WERI-Rb-1 (cell line): ENCODE measurements at regions not wholly inside any gene's neighbourhood (a gene's known extent, or its start where the extent isn't known, plus 50 kb on each side); places are given as distances from the start of the nearest gene placed in this dataset.
A peak's percentile ranks its signal among the peaks of the same experiment; 100 is the strongest.

ENCODE experiments used
- DNase-seq: peaks from one replicate; pipeline ENCODE4 v3.0.0-alpha.2; 2020
- H3K27ac ChIP-seq: fragments of 250-450 bp; sonication (Bioruptor Pico); 2 replicates; pipeline ENCODE4 v1.5.1; 2020; ENCODE audit warnings: mild to moderate bottlenecking, moderate library complexity
- H3K27me3 ChIP-seq: fragments of 250-450 bp; sonication (Bioruptor Pico); 2 replicates; pipeline ENCODE4 v1.5.1; 2021; ENCODE audit warnings: mild to moderate bottlenecking, low read depth, moderate library complexity; ENCODE audit not compliant: insufficient read depth, severe bottlenecking
- H3K36me3 ChIP-seq: fragments of 250-450 bp; sonication (Bioruptor Pico); 2 replicates; pipeline ENCODE4 v1.5.1; 2020; ENCODE audit warnings: mild to moderate bottlenecking, moderate library complexity
- H3K4me3 ChIP-seq: 2 replicates; pipeline ENCODE4 v1.5.1; 2011; ENCODE audit warnings: low read depth, mild to moderate bottlenecking, control low read depth, low read length
- H3K9me3 ChIP-seq: fragments of 250-450 bp; sonication (Bioruptor Pico); 2 replicates; pipeline ENCODE4 v1.5.1; 2021; ENCODE audit warnings: mild to moderate bottlenecking, moderate library complexity; ENCODE audit not compliant: severe bottlenecking
- CTCF ChIP-seq: IDR thresholded peaks from 2 replicates; pipeline ENCODE4 v1.5.1; 2011; ENCODE audit warnings: low read depth, mild to moderate bottlenecking, control low read depth, inconsistent platforms, low read length

- TF ChIP-seq CTCF, result no peak
- no peak overlapping the region for H3K4me3 ChIP-seq
- H3K36me3 ChIP-seq, result no peaks in the 10 kb centered on the region
- no peaks in the 10 kb centered on the region for H3K27me3 ChIP-seq
- no peak overlapping the region for H3K27ac ChIP-seq
- no peak for DNase-seq
- H3K9me3 ChIP-seq, result no peaks in the 10 kb centered on the region
Observed at GRCh38 chr6:44563397-44563796, 175.9 kb downstream of the CDC5L start.

GRCh38 chr6:44564906-44565524, 177.5 kb downstream of the CDC5L start:
- DNase-seq, result no peak
- no peaks in the 10 kb centered on the region for H3K36me3 ChIP-seq
- TF ChIP-seq CTCF, result no peak
- no peaks in the 10 kb centered on the region for H3K27me3 ChIP-seq
- no peaks in the 10 kb centered on the region for H3K9me3 ChIP-seq
- no peak overlapping the region for H3K27ac ChIP-seq
- no peak overlapping the region for H3K4me3 ChIP-seq

- Histone ChIP-seq H3K4me3 (no peak overlapping the region), H3K27ac (no peak overlapping the region), H3K9me3 (no peaks in the 10 kb centered on the region), H3K27me3 (no peaks in the 10 kb centered on the region), H3K36me3 (no peaks in the 10 kb centered on the region)
- no peak for TF ChIP-seq CTCF
- no peak for DNase-seq
Observed at GRCh38 chr6:44567406-44567805, 179.9 kb downstream of the CDC5L start.

- no peak for DNase-seq
- no peaks in the 10 kb centered on the region for H3K9me3 ChIP-seq
- no peaks in the 10 kb centered on the region for H3K27me3 ChIP-seq
Observed at GRCh38 chr6:44569131-44569530, 181.6 kb downstream of the CDC5L start.

GRCh38 chr6:44569931-44570385, 182.5 kb downstream of the CDC5L start:
- Histone ChIP-seq H3K27ac (no peak overlapping the region), H3K27me3 (no peaks in the 10 kb centered on the region), H3K9me3 (no peaks in the 10 kb centered on the region), H3K4me3 (no peak overlapping the region), H3K36me3 (no peaks in the 10 kb centered on the region)
- DNase-seq, result no peak
- TF ChIP-seq CTCF, result no peak

More at GRCh38 chr6:44569131-44569530, 181.6 kb downstream of the CDC5L start:
- H3K27ac ChIP-seq, result no peak overlapping the region
- H3K4me3 ChIP-seq, result no peak overlapping the region
- H3K36me3 ChIP-seq, result no peaks in the 10 kb centered on the region
- no peak for TF ChIP-seq CTCF

GRCh38 chr6:44571510-44571909, 184.0 kb downstream of the CDC5L start:
- no peak for DNase-seq
- no peaks in the 10 kb centered on the region for H3K9me3 ChIP-seq
- H3K36me3 ChIP-seq, result no peaks in the 10 kb centered on the region
- H3K4me3 ChIP-seq, result no peak overlapping the region
- H3K27ac ChIP-seq, result no peak overlapping the region
- TF ChIP-seq CTCF, result peak; percentile 23; the same call in 1 of the 2 replicates
- H3K27me3 ChIP-seq, result no peaks in the 10 kb centered on the region
